D721Med (cell line): ENCODE measurements at regions not wholly inside any gene's neighbourhood (a gene's known extent, or its start where the extent isn't known, plus 50 kb on each side); places are given as distances from the start of the nearest gene placed in this dataset.

ENCODE experiments used
- DNase-seq: peaks from one replicate; pipeline ENCODE4 v3.0.0; 2011; ENCODE audit warnings: low spot score; ENCODE audit not compliant: insufficient read length
- FAIRE-seq: peaks from 2 replicates; lab custom pipeline; 2011; peaks lifted over from hg19 to GRCh38; lab: Jason Lieb, UNC
- CTCF ChIP-seq: IDR thresholded peaks from 2 replicates; pipeline ENCODE4 v1.5.1; 2012; ENCODE audit warnings: mild to moderate bottlenecking, control low read depth; ENCODE audit not compliant: insufficient read depth; ENCODE audit errors: missing control alignments

GRCh38 chr1:242585616-242586359 is 61.3 kb upstream of the PLD5 start:
- no peak for TF ChIP-seq CTCF
- FAIRE-seq: no peak
- DNase-seq: no peak

GRCh38 chr1:242582669-242583068 is 58.2 kb upstream of the PLD5 start:
- FAIRE-seq: no peak
- TF ChIP-seq CTCF: no peak
- no peak for DNase-seq

GRCh38 chr1:242579528-242580235 is 55.2 kb upstream of the PLD5 start:
- DNase-seq (no peak), FAIRE-seq (no peak)
- TF ChIP-seq CTCF: no peak
